Esophagus (tissue), 2 donors: ENCODE measurements at regions not wholly inside any gene's neighbourhood (a gene's known extent, or its start where the extent isn't known, plus 50 kb on each side); places are given as distances from the start of the nearest gene placed in this dataset.

Experiments used
- H3K27ac ChIP-seq, 2 donors: one replicate each; pipeline ENCODE4 v1.5.1; 2013; ENCODE audit warnings: low read depth in 2 of 2, mild to moderate bottlenecking in 2 of 2, inconsistent platforms in 1 of 2, low read length in 1 of 2, moderate library complexity in 1 of 2
- H3K27me3 ChIP-seq, 2 donors: one replicate each; pipeline ENCODE4 v1.6.1; 2013; ENCODE audit warnings: low read length in 2 of 2, control low read depth in 1 of 2, mild to moderate bottlenecking in 1 of 2; ENCODE audit not compliant: insufficient read depth in 2 of 2, control insufficient read depth in 1 of 2
- H3K36me3 ChIP-seq, 2 donors: one replicate each; pipeline ENCODE4 v1.6.1; 2013; ENCODE audit warnings: low read length in 1 of 2; ENCODE audit not compliant: control insufficient read depth in 2 of 2, insufficient read depth in 2 of 2
- H3K4me1 ChIP-seq, 2 donors: one replicate each; pipeline ENCODE4 v1.6.1; 2013; ENCODE audit warnings: low read length in 1 of 2; ENCODE audit not compliant: control insufficient read depth in 2 of 2, insufficient read depth in 2 of 2
- H3K4me3 ChIP-seq, 2 donors: one replicate each; pipeline ENCODE4 v1.5.1; 2013; ENCODE audit warnings: low read length in 2 of 2, mild to moderate bottlenecking in 2 of 2, low read depth in 1 of 2, moderate library complexity in 1 of 2
- H3K9me3 ChIP-seq, 2 donors: one replicate each; pipeline ENCODE4 v1.6.1; 2013; ENCODE audit warnings: mild to moderate bottlenecking in 2 of 2, low read depth in 1 of 2, low read length in 1 of 2, moderate library complexity in 1 of 2; ENCODE audit not compliant: control insufficient read depth in 2 of 2, insufficient read depth in 1 of 2
- WGBS, 2 donors: extraction: QIAGEN DNeasy Blood & Tissue Kit; methylation state at CpG; one replicate each; pipeline ENCODE4 v1.1.7; 2013; 5-methylcytosine and 5-hydroxymethylcytosine counted together
- donor health status: healthy with polysubstance abuse.
- donor health status: Bipolar disorder and iron deficiency.

DNA sequence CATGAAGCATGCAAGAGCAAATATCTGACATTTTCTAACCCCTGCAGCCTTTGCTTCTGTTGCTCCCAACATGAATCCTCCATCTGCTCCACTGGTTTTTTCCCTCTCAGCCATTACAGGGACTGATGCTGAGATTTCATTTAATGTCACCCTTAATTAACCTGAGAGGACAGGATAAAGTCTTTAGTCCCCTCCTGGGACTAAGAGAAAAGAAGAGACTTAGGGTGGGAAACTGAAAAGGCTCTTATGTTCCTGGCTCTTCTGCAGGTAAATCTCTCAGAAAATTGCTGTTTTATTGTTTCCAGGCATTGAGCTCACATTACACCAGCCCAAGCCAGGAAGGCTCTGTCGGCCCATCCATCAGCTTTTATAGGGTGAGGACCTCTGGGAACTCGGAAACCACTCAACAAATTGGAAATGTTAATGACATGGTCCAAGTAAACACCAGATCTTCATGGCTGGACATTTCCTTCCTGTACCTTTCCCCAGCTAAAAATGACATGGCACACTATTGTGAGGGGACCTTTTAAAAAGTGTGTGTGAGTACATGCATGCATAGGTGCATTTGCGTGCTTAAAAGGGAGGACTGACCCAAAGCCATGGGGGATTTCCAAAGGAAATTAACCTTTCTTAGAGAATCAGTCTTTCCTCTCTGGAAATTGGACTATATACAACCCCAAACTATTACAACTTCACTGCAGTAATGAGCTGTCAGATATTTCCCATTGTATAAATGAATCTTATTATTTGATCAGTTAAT lies 408.1 kb upstream of the TMTC1 start:
- Histone ChIP-seq H3K27ac (no peak overlapping the region), H3K36me3 (no peaks in the 10 kb centered on the region), H3K4me3 (no peak overlapping the region), H3K9me3 (no peaks in the 10 kb centered on the region), H3K4me1 (no peaks in the 10 kb centered on the region), H3K27me3 (peaks cover 0 to 2% of the 10 kb centered on the region in 2 donors)
- WGBS, 2 donors: 72 to 74% methylated on average over 3 of the region's 3 CpGs

DNA sequence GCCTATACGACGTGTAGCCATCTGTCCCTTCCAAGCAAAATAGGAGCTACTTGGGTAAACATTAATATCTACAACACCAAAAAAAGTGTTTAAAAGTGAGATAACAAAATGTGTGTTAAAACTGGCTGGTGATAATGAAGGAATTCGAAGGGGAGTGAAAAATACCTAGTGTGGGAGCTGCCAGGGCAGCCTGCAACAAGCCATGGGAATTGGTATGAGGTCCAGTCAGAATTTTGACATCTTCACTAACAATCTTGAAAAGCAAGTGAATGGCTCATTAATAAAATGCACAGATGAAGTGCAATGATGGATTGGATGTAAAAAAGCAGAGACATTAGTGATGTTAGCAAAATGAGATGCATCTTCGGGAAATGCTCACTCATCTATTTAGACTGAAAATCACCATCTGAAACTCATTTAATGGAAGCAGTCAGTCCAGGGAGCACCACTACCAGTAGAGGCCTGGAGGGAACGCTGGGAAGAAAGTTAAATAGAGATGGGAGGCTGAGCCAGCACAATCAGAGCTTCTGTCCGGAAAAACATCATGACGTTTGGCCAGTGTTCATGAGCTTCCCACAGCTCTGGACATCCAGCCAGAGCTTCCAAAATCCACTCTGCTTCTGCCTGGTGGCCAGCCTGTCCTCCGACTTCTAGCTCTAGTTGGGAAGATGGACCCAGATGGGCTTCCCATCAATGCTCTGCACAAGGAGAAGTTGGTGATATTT lies 405.0 kb upstream of the TMTC1 start:
- H3K4me1 ChIP-seq: no peaks in the 10 kb centered on the region
- H3K4me3 ChIP-seq: no peak overlapping the region
- 60 to 70% methylated on average over 8 of the region's 8 CpGs for WGBS, 2 donors
- H3K36me3 ChIP-seq: no peaks in the 10 kb centered on the region
- no peaks in the 10 kb centered on the region for H3K9me3 ChIP-seq
- peaks cover 0 to 2% of the 10 kb centered on the region in 2 donors for H3K27me3 ChIP-seq
- H3K27ac ChIP-seq: no peak overlapping the region

DNA sequence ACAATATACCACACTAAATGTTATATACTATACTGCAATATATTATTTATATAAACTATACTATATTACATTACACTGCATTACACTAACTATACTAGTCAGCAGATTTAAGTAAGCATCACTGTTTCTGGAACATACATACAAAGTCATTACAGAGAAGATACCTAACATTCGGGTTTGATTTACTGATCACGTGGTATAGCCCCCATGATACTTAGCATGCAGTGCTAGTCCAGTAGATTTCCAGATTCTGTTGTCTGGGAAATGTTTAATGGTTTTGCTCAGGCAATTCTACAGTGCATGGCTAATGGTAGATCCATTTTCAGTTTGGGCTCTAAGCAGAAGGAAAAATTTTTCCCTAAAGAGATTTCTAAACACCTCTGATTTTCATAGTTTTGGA lies 403.7 kb upstream of the TMTC1 start:
- Histone ChIP-seq H3K27me3 (peaks cover 0 to 2% of the 10 kb centered on the region in 2 donors), H3K9me3 (peaks cover 0 to 5% of the 10 kb centered on the region in 2 donors), H3K27ac (no peak overlapping the region), H3K4me3 (no peak overlapping the region), H3K4me1 (peaks cover 0 to 2% of the 10 kb centered on the region in 2 donors), H3K36me3 (no peaks in the 10 kb centered on the region)
- 40 to 64% methylated on average over 2 of the region's 2 CpGs for WGBS, 2 donors

DNA sequence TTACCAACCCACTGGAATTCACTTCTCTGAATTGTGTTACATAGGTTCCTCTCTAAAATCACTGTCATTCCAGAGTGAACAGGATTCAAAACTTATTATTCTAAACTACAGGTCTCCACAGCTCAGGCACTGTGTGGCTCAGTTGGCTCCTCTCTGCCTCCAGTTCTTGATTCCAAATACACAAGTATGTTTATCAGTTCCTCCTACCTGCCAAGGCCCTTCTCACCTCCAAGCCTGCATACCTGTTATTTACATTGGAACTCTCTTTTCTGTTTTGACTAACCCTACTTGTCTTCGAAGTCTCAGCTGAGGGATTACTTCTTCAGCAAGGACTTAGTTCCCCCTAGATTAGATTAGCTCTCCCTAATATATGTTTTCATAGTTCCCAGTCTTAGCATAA lies 397.6 kb upstream of the TMTC1 start:
- no peak overlapping the region for H3K27ac ChIP-seq
- H3K36me3 ChIP-seq: no peaks in the 10 kb centered on the region
- no peaks in the 10 kb centered on the region for H3K27me3 ChIP-seq
- peaks cover 0 to 2% of the 10 kb centered on the region in 2 donors for H3K4me1 ChIP-seq
- no peak overlapping the region for H3K4me3 ChIP-seq
- H3K9me3 ChIP-seq: peaks cover 0 to 5% of the 10 kb centered on the region in 2 donors
- WGBS, 2 donors: 42 to 55% methylated on average over 1 of the region's 1 CpG

DNA sequence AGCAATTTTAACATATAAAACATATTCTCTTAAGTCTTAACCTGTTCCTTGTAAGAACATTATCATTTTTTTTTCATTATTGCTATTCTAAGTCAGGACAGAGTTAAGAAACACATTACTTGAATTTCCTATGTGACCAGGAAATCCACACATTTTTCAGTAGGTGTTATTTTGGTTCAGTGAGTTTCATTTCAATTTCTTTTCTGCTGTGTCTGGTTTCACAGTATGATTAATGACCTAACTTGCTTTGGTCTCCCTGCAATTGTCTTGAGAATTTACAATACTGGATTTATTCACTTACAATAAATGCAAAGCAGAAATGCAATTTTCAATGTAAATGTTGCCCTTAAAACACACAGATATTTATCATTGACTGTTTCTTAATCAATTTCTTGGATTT lies 396.9 kb upstream of the TMTC1 start:
- H3K9me3 ChIP-seq: peaks cover 0 to 5% of the 10 kb centered on the region in 2 donors
- H3K4me1 ChIP-seq: peaks cover 0 to 2% of the 10 kb centered on the region in 2 donors
- no peaks in the 10 kb centered on the region for H3K27me3 ChIP-seq
- H3K4me3 ChIP-seq: no peak overlapping the region
- no peak overlapping the region for H3K27ac ChIP-seq
- H3K36me3 ChIP-seq: no peaks in the 10 kb centered on the region

DNA sequence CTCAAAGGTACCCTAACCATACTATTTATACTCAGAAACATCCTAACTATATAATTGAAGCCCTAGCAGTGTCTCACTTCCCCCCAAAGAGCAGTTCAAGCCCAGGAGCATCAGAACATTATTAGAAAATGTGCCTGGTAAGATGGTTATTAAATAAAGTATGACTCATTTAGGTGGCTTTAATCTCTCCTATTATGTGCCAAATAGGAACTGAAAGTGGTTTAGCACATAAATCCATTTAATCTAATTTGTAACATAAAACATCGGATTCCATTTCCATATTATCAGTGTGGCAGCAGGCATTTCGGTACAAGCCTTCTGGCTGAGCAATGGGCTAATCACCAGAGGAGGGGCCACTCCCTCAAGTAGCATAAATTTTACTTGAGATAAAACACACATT lies 395.2 kb upstream of the TMTC1 start:
- H3K4me3 ChIP-seq: no peak overlapping the region
- H3K36me3 ChIP-seq: no peaks in the 10 kb centered on the region
- H3K27me3 ChIP-seq: no peaks in the 10 kb centered on the region
- peaks cover 0 to 2% of the 10 kb centered on the region in 2 donors for H3K4me1 ChIP-seq
- H3K9me3 ChIP-seq: peaks cover 0 to 5% of the 10 kb centered on the region in 2 donors
- 51 to 66% methylated on average over 2 of the region's 2 CpGs for WGBS, 2 donors
- no peak overlapping the region for H3K27ac ChIP-seq

DNA sequence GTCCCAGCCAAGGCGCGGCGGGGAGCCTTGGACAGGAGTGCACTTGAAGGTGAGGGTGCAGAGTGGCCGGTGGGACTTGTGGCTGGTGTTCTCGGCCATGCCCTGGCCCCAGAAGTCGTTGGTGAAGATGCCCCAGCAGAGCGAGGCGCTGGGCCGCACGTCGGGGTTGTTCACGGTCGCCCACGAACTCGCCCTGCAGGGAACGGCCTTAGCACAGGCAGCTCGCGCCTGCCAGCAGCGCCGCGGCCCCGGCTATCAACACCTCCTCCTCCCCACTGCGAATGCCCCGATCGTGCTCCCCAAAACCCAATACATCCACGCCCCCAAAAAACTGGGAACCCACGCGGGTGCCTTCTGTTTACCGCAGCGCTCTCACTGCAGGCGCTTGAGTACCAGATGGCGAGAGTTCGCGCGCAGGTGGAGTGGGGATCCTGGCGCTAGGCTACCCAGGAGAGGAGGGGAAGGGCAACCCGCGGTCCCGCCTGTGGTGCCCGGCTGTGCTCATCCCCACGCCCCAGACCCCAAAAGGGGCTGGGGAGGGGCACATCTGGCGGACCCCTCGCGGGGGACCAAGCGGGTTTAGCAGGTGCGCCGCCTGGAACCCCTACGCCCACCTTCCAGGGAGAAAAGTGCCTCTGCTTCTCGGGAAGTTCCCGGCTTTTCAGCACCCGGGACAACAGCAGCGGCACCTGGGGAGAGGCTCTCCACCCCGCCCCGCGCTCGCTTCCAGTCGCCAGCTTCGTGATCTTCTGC lies 386.3 kb upstream of the TMTC1 start:
- no peaks in the 10 kb centered on the region for H3K27me3 ChIP-seq
- peaks cover 0 to 5% of the 10 kb centered on the region in 2 donors for H3K9me3 ChIP-seq
- H3K4me3 ChIP-seq: no peak overlapping the region
- H3K27ac ChIP-seq: no peak overlapping the region
- H3K4me1 ChIP-seq: peaks cover 0 to 3% of the 10 kb centered on the region in 2 donors
- H3K36me3 ChIP-seq: no peaks in the 10 kb centered on the region
- WGBS, 2 donors: 18 to 21% methylated on average over 55 to 58 of the region's 58 CpGs

DNA sequence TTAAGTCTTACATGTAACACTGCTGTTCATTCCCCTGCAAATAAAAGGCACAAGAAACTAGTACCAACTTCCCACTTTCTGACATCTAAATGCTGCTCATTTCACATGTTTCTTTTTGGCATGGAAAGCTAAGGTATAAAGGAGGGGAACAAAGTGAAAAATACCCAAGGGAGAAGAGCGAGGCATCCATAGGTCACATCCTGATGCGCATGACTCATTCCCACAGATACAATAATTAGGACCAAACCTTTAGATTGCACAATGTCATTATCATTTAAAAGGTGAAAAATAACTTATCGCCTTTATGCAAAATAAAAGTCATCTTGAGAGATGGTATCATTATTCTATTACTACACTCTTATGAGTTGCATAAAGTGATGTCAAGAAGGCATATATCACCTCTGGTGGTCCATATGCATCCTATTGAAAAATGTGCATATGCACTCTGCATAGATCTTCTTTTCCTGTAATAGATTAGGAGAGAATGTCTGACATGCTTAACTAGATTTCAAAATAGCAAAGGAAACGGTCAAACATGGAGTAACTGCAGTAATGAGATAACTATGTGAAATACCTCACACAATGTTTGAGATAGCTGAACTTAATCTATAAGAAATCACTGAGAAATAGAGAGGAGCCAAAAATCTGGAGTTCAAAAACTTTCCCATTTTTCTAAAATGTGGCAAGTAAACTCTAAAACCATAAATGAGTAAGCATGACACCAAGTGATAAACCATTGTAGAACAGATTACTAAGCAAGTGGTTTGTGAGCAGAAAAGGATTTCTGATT lies 382.5 kb upstream of the TMTC1 start:
- 77 to 91% methylated on average over 4 of the region's 4 CpGs for WGBS, 2 donors

More for the DNA sequence above, 382.5 kb upstream of the TMTC1 start:
- Histone ChIP-seq H3K27me3 (no peaks in the 10 kb centered on the region), H3K36me3 (no peaks in the 10 kb centered on the region), H3K4me1 (peaks cover 0 to 3% of the 10 kb centered on the region in 2 donors), H3K9me3 (peaks cover 0 to 5% of the 10 kb centered on the region in 2 donors), H3K4me3 (no peak overlapping the region), H3K27ac (no peak overlapping the region)
